Right kidney (tissue), 1 donor: ENCODE measurements at regions not wholly inside any gene's neighbourhood (a gene's known extent, or its start where the extent isn't known, plus 50 kb on each side); places are given as distances from the start of the nearest gene placed in this dataset.
"Not testable (repeated sequence)": the region's sequence is repeated elsewhere in the genome, so short reads cannot be mapped to it uniquely, and the experiment has no call there.

Experiments
- DNase-seq: peaks from one replicate; pipeline ENCODE4 v3.0.0-alpha.2; 2016

DNA sequence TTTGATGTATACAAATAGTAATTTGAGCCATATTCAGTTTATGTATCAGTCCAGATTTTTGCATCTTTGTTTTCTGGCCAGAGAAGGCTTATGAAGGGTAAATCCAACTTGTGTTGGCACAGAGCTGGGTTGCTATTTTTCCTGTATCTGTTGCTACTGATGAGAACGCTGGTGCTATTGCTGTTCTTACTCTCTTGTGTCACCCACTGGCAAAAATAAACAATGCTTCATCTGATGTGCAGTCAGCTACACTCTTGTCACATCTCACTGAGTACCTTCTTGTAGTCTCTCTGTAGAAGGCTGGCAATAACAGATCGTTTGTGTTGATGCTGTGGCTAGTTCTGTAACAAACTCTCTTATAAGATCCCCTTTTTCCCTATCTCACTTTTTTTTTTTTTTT, 323.4 kb downstream of the CDH19 start:
- DNase-seq: no peak

DNA sequence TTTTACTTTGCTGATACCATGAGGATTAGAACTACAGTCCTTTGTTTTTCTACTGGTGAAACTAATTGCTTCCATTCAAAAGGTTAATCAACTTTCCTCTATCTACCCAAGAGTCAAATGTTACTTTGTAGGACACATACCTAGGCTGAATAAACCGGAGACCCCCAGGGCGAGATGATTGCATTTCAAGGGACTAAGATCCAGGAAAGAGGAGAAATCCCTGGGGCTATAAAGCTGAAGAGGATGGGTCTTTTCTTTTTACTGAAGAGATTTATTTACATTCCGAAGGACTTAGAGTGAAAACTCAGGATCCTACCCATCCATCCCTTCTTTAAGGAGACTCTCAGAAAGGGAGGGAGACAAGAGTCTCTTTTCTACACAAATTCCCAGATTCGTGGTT, 331.9 kb downstream of the CDH19 start:
- no peak for DNase-seq

DNA sequence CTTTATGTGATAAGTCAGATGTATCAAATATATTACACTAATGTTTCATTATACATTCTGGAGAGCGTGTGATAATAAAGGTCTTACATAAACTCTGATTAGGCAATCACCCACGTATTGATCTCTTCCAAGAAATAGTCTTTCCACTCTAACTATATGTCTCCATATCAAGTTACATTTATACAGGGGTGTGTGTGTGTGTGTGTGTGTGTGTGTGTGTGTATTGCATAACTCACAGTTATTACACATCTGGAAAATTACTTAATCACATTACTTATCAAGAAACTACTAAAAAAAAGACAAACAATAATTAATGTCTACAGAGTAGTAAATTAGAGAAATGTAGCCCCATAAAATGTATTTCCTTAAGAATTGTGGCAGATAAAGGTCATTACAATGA, 339.8 kb downstream of the CDH19 start:
- no peak for DNase-seq

DNA sequence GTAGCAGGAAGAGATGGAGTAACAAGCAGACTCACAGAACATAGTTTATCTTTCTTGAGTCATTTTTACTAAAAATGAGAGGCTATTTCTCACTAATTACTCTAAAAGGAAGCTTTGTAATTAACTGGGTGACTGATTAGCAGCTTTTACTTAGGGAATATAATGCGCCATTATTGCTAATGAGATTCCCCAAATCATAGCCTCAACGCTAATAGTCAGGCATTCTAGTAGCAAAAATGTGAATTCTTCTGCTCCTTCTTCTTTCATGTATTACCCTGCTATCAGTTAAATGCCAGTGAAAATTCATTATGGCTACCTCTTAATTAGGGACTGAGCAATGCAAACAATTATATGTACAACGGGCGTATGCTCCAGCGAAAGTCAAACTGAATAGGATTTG, 349.8 kb downstream of the CDH19 start:
- no peak for DNase-seq

DNA sequence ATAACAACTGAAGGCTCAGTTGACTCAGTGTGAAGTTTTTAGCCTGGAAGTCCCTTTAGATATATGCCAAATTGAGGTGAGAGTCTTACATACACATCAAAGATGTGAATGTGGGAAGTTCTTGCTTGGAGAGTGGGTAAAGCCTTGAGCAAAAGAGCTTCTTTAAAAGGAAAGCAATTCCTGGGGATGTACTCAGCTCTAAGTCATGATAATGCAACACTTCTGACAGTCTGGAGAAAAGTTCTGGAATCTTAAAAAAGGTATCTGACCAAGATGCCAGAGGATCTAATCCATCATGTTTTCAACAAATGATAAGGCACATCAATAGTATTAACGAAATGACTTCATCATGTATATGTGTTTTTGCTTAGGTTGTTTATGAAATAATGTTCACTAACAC, 351.2 kb downstream of the CDH19 start:
- no peak for DNase-seq

DNA sequence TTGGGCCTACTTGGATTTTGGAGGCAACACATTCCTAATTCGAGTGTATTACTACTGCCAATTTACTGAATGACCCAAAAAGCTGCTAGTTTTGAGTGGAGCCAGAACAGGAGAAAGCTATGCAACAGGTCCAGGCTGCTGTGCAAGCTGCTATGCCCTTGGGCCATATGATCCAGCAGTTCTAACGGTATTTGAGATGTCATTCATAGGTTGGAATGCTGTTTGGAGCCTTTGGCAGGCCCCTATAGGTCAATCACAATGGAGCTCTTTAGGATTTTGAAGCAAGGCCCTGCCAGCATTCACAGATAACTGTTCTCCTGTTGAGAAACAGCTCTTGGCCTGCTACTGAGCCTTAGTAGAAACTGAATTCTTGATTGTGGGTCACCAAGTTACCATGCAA, 368.7 kb downstream of the CDH19 start:
- DNase-seq: no peak

DNA sequence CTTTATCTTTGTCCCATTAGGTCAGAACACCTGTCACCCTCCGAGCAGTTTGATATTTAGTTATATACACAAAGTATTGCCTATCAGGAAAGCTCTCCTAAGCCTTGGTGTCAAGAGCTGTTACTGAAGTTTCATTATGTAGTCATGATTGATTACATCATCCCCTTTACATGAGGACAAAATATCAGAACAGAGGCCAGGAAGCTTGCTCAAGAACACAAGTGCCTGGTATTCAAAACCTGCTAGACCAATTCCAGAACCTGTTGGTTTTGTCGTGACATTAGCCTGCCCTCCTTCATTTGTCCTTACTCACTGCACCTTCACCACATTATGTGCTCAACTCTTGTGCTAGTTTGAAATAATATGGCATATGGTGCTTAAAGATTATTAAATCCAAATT, 377.1 kb downstream of the CDH19 start:
- no peak for DNase-seq

DNA sequence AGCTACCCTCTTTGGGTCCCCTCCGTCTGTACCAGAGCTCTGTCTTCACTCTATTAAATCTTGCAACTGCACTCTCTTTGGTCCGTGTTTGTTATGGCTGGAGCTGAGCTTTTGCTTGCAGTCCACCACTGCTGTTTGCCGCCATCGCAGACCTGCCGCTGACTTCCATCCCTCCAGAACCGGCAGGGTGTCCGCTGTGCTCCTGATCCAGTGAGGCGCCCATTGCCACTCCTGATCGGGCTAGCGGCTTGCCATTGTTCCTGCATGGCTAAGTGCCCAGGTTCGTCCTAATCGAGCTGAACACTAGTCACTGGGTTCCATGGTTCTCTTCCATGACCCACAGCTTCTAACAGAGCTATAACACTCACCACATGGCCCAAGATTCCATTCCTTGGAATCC, 380.6 kb downstream of the CDH19 start:
- DNase-seq: not testable (repeated sequence)

DNA sequence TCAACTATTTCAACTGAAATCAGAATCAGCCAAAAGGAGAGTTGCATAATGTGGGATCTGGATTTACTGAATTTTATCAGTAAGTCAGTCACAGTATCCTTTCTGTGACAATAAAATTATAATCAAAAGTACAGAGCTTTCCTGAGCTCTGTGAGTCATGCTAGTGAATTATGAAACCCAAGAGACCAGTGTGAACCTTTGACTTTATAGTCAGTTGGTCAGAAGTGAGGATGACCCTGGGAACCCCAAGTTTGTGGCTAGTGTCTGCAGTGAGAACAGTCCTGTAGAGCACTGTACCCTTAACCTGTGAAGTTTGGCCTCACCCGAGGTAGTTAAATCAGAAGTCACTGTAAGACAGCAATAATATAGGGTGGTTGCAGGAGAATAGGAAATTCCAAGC, 381.7 kb downstream of the CDH19 start:
- DNase-seq: no peak

DNA sequence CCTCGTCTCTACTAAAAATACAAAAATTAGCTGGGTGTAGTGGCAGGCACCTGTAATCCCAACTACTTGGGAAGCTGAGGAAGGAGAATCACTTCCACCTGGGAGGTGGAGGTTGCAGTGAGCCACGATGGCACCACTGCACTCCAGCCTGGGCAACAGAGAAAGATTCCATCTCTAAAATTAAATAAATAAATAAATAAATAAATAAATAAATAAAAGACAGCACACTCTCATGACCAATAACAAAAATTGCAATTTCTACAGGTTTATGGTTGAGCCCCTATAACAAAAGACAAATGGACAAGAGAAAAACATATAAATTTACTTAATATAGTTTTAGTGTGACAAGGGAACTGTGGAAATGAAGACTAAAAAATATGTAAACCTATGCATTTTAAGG, 384.1 kb downstream of the CDH19 start:
- DNase-seq: no peak

DNA sequence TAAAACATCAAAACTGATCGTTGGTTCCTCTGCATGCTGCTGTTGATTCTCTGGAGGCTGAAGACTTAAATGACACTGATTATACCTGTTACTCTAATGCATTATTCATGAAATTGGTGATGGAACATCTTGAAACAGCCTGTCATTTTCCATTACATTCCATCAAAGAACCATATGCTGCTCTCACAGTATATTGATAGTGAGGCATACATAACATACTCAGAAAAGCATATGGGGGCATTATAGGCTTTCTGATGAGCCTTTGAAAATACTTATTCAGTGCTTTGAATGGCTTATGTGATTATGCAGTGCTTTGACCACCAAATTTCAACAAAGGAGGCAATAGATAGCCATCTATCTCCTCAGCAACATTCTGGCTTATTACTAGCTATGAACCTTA, 392.1 kb downstream of the CDH19 start:
- DNase-seq: no peak

DNA sequence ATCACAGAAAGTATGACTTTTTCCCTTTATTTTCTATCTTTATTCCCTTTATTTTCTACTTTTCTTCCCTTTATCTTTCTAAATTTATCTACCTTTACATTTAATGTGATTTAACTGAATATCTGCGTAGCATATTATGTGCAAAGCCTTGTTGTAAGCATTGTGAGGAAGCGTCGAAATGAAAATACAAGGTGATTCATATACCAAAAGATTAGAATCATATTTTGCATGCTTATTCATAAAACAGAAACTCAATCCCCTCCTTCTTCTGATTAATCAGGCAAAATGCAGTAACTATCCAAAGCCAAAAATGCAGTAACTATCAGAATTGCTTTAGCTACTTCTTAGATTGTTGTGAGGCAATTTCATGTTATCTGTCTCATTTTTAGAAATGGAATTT, 393.0 kb downstream of the CDH19 start:
- DNase-seq: no peak

DNA sequence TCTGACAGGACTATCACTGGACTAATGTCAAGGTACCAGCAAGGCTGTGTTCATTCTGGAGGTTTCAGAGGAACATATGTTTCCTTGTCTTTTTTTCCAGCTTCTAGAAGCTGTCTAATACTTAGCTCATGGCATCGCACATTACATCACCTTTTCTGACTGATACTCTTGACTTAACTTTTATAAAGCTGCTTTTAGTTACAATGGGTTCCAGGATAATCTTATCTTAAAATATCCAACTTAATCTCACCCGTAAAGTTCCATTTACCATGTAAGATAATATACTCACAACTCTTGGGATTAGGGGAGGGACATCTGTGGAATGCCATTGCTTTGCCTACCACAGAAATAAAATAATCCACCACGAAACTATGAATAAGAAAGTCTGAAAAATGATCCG, 394.2 kb downstream of the CDH19 start:
- DNase-seq: no peak

DNA sequence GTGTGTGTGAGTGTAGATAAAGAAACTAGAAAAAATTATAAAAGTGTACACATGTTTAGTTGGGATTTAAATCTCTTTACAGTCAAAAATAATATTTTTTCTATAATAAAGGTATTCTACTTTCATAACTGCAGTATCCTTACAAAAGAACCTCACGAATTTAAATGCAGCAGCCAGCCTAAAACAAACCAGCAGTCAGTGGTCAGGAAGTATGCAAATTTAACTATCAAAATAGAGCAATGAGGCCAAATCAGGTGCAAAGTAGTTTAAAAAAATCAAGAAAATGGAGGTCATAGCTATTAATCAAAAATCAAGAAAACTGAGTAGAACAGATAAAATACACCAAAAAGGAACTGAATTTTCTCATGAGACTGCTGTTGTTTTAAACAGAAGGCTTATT, 407.1 kb downstream of the CDH19 start:
- DNase-seq: no peak

DNA sequence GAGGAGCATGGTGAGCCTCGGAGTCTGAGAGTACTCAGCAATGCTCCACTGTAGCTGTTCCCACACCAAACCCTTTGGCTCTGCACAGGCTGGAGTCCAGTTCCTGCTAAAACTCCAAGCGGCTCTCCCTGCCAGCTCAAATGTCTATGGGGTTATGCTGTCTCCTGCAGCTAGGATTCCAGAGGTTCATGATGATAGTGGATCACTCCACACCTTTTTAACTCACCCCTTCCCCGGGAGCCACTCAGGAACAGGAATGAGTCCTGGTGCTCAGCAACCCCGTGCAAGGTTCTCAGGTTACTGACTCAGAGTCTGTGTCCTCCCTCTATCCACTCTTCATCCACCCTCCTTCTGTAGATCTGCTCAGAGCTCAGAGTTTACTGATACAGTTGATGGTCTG, 410.0 kb downstream of the CDH19 start:
- DNase-seq: no peak

DNA sequence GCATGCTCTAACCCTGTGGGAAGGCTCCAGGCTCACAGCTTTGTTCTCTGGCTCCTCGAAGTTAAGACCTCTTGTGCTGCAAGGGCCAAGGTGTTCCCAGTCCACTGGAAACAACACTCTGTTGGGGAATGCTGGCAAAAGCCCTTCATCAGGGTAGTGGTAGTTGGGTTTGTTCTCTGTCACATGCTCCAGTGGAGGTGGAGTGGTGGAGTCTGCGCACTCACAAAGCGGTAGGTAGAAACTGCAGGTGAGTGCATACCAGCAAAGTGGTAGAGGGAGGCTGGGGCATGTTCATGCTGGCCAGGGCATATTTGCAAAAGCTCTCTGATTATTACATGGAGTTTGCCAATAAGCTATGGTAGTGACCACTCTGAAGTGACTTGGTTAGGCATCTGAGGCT, 410.5 kb downstream of the CDH19 start:
- DNase-seq: no peak

DNA sequence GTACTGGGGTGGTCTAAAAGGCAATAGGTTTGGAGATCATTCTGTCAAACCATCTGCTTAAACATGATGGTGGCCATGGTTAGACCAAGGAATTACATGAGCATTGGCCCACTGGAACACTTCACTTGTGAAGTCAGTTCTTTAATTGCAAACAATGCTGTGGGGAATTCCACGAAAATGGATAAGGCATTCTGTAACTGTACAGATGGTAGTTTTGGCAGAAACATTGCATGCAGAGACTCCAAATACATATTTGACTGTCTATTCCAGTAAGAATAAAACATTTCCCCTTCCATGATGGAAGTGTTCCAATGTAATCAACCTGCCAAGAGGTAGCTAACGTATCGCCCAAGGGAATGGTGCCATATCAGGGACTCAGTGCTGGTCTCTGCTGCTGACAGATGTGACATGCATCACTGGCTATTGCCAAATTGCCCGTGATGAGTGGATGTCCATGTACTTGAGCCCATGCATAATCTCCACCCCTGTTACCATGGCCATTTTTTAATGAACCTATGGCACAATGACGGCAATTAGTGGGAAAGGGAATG, 417.9 kb downstream of the CDH7 start:
- DNase-seq: no peak

DNA sequence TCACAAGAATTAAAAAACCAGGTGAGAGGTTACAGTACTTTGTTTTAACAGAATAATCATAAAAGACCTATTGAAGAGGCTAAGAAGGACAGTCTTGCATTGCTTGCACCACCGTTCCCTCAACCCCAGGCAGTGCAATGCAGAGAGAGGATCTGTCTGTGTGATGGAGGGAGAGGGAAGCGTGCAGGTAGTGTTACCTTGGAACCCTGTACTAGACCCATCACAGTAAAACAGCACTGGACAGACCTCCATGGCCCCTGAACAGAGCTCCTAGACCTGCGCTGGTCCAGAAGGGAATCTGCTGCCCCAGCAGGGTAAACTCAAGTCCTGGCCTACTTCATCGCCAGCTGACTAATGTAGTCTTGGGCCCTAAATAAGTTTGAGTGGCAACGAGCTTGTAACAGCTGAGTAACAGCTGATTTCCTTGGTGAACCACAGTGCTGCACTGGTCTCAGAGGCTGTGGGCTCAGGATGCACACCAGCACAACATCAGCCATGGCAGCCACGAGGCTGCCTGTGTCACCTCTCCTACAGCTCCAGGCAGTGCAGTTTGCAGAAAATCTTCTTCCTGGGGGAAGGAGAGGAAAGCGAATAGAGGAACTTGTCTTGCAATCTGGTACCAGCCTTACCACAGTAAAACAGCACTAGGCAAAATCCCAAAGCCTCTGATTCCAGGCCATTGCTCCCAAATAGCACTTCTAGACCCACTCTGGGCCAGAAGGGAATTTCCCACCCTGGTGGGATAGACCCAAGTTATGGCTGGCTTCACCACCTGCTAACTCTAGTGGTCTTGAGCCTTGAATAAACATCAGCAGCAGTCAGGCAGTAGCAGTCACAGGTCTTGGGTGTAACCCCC, 417.2 kb downstream of the CDH7 start:
- no peak for DNase-seq

DNA sequence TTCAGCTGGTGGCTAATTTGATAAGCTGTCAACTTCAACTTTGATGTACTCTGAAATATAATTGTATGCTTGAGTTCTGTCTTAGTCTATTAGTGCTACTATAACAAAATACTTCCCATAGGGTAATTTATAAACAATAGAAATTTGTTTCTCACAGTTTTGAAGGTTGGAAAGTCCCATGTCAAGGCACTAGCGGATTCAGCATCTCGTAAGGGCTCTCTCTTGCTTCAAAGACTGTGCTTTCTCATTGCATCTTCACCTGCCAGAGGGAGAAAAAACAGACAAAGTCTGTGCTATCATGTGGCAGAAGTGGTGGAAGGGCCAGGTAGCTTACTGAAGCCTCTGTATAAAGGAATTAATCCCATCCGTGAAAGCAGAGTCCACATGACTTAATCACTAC, 409.2 kb downstream of the CDH7 start:
- no peak for DNase-seq

DNA sequence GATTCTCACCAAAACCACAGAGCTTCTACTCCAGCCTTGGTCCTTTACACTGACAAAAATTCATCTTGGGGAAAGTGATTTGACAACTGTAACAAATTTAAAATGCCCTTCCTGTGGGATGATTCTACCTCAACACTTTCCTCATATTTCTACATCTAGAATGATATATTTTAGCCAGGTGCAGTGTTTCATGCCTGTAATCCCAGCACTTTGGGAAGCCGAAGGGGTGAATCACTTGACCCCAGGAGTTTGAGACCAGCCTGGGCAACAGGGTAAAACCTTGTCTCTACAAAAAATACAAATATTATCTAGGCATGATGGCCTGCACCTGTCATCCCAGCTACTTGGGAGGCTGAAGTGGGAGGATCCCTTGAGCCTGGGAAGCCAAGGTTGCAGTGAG, 408.6 kb downstream of the CDH7 start:
- no peak for DNase-seq

DNA sequence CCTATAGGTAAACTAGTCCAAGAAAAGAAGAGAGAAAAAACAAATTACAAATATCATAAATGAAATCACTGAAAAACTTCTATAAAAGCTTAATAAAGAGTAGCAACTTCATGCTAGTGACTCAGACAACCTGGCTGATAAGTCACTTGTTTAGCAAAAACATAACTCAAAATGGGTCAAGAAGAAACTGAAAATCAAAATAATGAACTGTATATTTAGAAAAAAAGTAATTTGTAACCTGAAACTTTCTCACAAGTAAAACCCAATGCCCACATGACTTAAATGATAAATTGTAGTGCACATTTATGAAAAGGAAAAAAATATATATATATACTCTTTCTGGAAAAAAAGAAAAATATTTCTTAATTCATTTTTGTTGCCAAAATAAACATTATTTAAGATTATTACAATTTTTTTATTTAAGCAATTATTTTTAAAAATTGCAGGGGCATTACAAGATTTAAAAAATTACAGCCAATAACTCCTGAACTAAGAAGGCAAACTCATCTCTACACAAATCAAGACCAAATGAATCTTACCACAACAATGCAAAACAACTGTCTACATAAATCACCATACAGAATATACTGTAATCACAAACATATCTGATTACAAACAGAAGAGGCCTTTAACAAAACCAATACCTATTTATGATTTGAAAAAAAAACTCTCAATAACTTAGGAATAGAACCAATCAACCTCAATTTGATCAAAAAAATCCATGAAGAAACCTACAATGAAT, 406.3 kb downstream of the CDH7 start:
- DNase-seq: no peak

DNA sequence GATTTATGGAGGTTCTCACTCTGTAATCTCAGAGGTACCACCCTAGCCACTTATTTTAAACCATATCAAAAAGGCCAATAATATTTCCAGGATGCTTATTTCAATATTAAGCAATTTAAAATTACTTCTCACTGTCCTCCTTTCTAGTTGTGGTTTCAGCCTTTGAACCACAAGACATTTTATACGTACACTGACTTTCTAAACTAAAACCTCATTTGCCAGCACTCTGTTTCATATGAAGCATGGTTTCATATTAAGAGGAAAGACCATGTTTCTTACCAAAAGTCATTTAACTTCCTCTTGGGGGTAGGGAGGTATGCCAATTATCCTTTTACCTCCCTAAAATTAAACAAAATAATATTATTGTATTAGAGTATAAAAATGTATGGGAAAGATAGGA, 399.8 kb downstream of the CDH7 start:
- DNase-seq: no peak

DNA sequence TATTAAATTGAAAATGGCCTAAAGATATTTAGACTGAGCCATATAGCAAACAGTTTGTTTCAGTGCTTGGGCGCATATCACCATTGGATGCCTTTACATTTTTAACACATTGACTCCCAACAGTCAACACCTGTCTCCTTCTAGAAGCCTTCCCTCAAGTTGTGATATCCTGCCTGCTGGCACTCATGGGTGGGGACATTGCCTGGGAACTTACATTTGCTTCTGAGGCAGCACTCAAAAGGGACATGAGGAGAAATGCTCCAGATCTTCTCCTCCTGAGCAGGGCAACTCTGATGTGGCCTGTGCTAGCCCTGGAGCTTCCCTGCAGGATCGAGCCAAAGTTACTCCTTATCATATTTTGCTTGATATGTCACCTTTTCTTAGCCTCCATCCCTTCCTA, 392.2 kb downstream of the CDH7 start:
- DNase-seq: no peak

DNA sequence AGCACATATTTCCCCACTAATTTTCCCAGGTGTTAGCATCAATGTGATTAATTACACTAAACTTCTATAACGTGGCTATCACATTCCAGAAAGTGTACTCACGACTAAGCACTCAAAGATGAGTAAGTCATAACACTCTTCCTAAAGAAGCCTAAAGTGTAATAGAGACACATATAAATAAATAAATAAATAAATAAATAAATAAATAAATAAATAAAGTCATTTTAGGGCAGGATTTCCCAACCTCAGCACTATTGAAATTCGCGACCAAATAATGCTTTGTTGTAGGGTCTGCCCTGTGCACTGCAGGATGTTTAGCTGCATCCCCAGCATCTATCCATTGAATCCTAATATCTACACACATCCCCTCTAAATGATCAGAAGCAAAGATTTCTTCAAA, 390.9 kb downstream of the CDH7 start:
- DNase-seq: no peak
